Stimulated activated CD4-positive, alpha-beta T cell treated with anti-CD3 and anti-CD28 coated beads, Interleukin-12 subunit alpha, Interleukin-12 subunit beta, amount 100 ng/mL, for 24 hours (primary cell): ENCODE measurements at regions not wholly inside any gene's neighbourhood (a gene's known extent, or its start where the extent isn't known, plus 50 kb on each side); places are given as distances from the start of the nearest gene placed in this dataset.
"Not testable (repeated sequence)": the region's sequence is repeated elsewhere in the genome, so short reads cannot be mapped to it uniquely, and the experiment has no call there.

Experiments used
- DNase-seq, 2 experiments: peaks; one replicate each; pipeline ENCODE4 v3.0.0-alpha.2; 2020; ENCODE audit warnings: low read depth in 2 of 2

- no peak for DNase-seq
These were observed 270.4 kb upstream of the B3GALT2 start for GRCh38 chr1:193456811-193457280.

- no peak for DNase-seq
These were observed 265.2 kb upstream of the B3GALT2 start for GRCh38 chr1:193451606-193452005.

- no peak for DNase-seq
These were observed 264.6 kb upstream of the B3GALT2 start for GRCh38 chr1:193451001-193451400.

GRCh38 chr1:193448682-193449461 is 262.5 kb upstream of the B3GALT2 start:
- DNase-seq: no peak

GRCh38 chr1:193443886-193444285 is 257.5 kb upstream of the B3GALT2 start:
- no peak for DNase-seq

- DNase-seq: no peak
These were observed 252.4 kb upstream of the B3GALT2 start for GRCh38 chr1:193438771-193439170.

- no peak for DNase-seq
These were observed 251.9 kb upstream of the B3GALT2 start for GRCh38 chr1:193438312-193438711.

GRCh38 chr1:193437785-193438184 is 251.4 kb upstream of the B3GALT2 start:
- no peak for DNase-seq

GRCh38 chr1:193437333-193437732 is 250.9 kb upstream of the B3GALT2 start:
- DNase-seq: not testable (repeated sequence)

- DNase-seq: no peak
These were observed 249.4 kb upstream of the B3GALT2 start for GRCh38 chr1:193435781-193436180.

GRCh38 chr1:193434319-193434718 is 247.9 kb upstream of the B3GALT2 start:
- DNase-seq: no peak

GRCh38 chr1:193433599-193433998 is 247.2 kb upstream of the B3GALT2 start:
- no peak for DNase-seq

GRCh38 chr1:193432979-193433587 is 246.7 kb upstream of the B3GALT2 start:
- no peak for DNase-seq

- DNase-seq: no peak
These were observed 245.0 kb upstream of the B3GALT2 start for GRCh38 chr1:193431265-193431977.

GRCh38 chr1:193427524-193427923 is 241.1 kb upstream of the B3GALT2 start:
- no peak for DNase-seq

- no peak for DNase-seq
These were observed 239.6 kb upstream of the B3GALT2 start for GRCh38 chr1:193426061-193426460.

GRCh38 chr1:193421487-193421886 is 235.1 kb upstream of the B3GALT2 start:
- DNase-seq: no peak

GRCh38 chr1:193419295-193419694 is 232.9 kb upstream of the B3GALT2 start:
- DNase-seq: no peak

- no peak for DNase-seq
These were observed 232.3 kb upstream of the B3GALT2 start for GRCh38 chr1:193418745-193419058.

- no peak for DNase-seq
These were observed 231.7 kb upstream of the B3GALT2 start for GRCh38 chr1:193417945-193418744.

- DNase-seq: no peak
These were observed 231.0 kb upstream of the B3GALT2 start for GRCh38 chr1:193417403-193417802.
